Keratinocyte (primary cell): ENCODE measurements at regions not wholly inside any gene's neighbourhood (a gene's known extent, or its start where the extent isn't known, plus 50 kb on each side); places are given as distances from the start of the nearest gene placed in this dataset.
A peak's percentile ranks its signal among the peaks of the same experiment; 100 is the strongest.

Source experiments
- DNase-seq: peaks from one replicate; pipeline ENCODE4 v3.0.0-alpha.2; 2011; ENCODE audit warnings: low read depth, missing footprints, low spot score
- FAIRE-seq: peaks from 2 replicates; lab custom pipeline; 2011; peaks lifted over from hg19 to GRCh38; lab: Jason Lieb, UNC
- H2AFZ ChIP-seq: 2 replicates; pipeline ENCODE4 v1.6.0; 2012; ENCODE audit warnings: low read length, control low read depth, inconsistent platforms; ENCODE audit not compliant: control insufficient read depth
- H3K27ac ChIP-seq: 2 replicates; pipeline ENCODE4 v1.5.1; 2011; ENCODE audit warnings: low read length; ENCODE audit not compliant: control insufficient read depth, insufficient read depth
- H3K27me3 ChIP-seq: 3 replicates; pipeline ENCODE4 v1.6.0; 2011; ENCODE audit warnings: low read length; ENCODE audit not compliant: control insufficient read depth, insufficient read depth; ENCODE audit errors: extremely low read depth
- H3K36me3 ChIP-seq, 2 experiments: 2 replicates in 1 of 2; 3 replicates in 1 of 2; pipeline ENCODE4 v1.5.1; 2011; ENCODE audit warnings: low read length in 2 of 2, mild to moderate bottlenecking in 1 of 2; ENCODE audit not compliant: control insufficient read depth in 2 of 2, insufficient read depth in 2 of 2; ENCODE audit errors: extremely low read depth in 1 of 2
- H3K4me1 ChIP-seq: 3 replicates; pipeline ENCODE4 v1.5.1; 2011; ENCODE audit warnings: low read length; ENCODE audit not compliant: control insufficient read depth, insufficient read depth; ENCODE audit errors: extremely low read depth
- H3K4me2 ChIP-seq: 3 replicates; pipeline ENCODE4 v1.6.0; 2011; ENCODE audit warnings: low read depth, low read length; ENCODE audit not compliant: control insufficient read depth, insufficient read depth; ENCODE audit errors: extremely low read depth
- H3K4me3 ChIP-seq, 3 experiments: fragments of 200-600 bp in 1 of 3; sonication (generic) in 1 of 3; 2 replicates in 2 of 3; 3 replicates in 1 of 3; pipeline ENCODE4 v1.5.1; 2011 to 2016; ENCODE audit warnings: low read length in 3 of 3, mild to moderate bottlenecking in 3 of 3, control low read depth in 2 of 3, inconsistent platforms in 1 of 3, low read depth in 1 of 3, mixed read lengths in 1 of 3, mixed run types in 1 of 3, moderate library complexity in 1 of 3; ENCODE audit not compliant: control insufficient read depth in 2 of 3, insufficient read depth in 2 of 3; ENCODE audit errors: extremely low read depth in 1 of 3
- H3K79me2 ChIP-seq: 2 replicates; pipeline ENCODE4 v1.6.0; 2012; ENCODE audit warnings: low read length; ENCODE audit not compliant: control insufficient read depth, insufficient read depth
- H3K9ac ChIP-seq: 3 replicates; pipeline ENCODE4 v1.6.0; 2011; ENCODE audit warnings: low read length; ENCODE audit not compliant: control insufficient read depth, insufficient read depth; ENCODE audit errors: extremely low read depth
- H3K9me1 ChIP-seq: 3 replicates; pipeline ENCODE4 v1.6.0; 2011; ENCODE audit warnings: low read length; ENCODE audit not compliant: control insufficient read depth, insufficient read depth; ENCODE audit errors: extremely low read depth
- H3K9me3 ChIP-seq: 2 replicates; pipeline ENCODE4 v1.5.1; 2012; ENCODE audit warnings: low read depth, low read length; ENCODE audit not compliant: control insufficient read depth
- H4K20me1 ChIP-seq: 3 replicates; pipeline ENCODE4 v1.6.0; 2011; ENCODE audit warnings: low read length; ENCODE audit not compliant: control insufficient read depth, insufficient read depth; ENCODE audit errors: extremely low read depth
- CTCF ChIP-seq, 3 experiments: IDR thresholded peaks in 1 of 3; conservative IDR thresholded peaks in 1 of 3; optimal IDR thresholded peaks in 1 of 3; 2 replicates in 2 of 3; 3 replicates in 1 of 3; pipeline versions ENCODE3 to v1.5.1; 2011; ENCODE audit warnings: low read length in 3 of 3, mild to moderate bottlenecking in 3 of 3, moderate library complexity in 2 of 3, control low read depth in 1 of 3, inconsistent platforms in 1 of 3; ENCODE audit not compliant: insufficient read depth in 2 of 3; ENCODE audit errors: extremely low read depth in 1 of 3
- EZH2 ChIP-seq: IDR thresholded peaks from one replicate; pipeline ENCODE4 v1.6.1; 2012; ENCODE audit warnings: inconsistent platforms, mild to moderate bottlenecking, low read length, moderate library complexity
- dilution Hi-C: fragments of 300-500 bp; cut with MboI; formaldehyde crosslinking; loops from one replicate; pipeline ENCODE4 v1.7.0; 2020; ENCODE audit warnings: low sequenced_read_pairs; ENCODE audit not compliant: extremely low pct_ligation_motif_present

GRCh38 chr21:41616031-41616591 is 108.2 kb upstream of the TMPRSS2 start:
- dilution Hi-C loops: no loop called here
- Histone ChIP-seq H3K9me1 (no peaks in the 10 kb centered on the region), H3K4me1 (peaks cover 43% of the 10 kb centered on the region), H3K27ac (peak overlapping the region; percentile 90), H3K27me3 (no peaks in the 10 kb centered on the region), H2AFZ (peak overlapping the region; percentile 52), H3K4me2 (peak overlapping the region; percentile 75), H3K36me3 (no peaks in the 10 kb centered on the region), H3K4me3 (peak overlapping the region in 1 of 3 experiments; percentile 9), H3K9me3 (no peaks in the 10 kb centered on the region), H4K20me1 (no peaks in the 10 kb centered on the region), H3K79me2 (no peaks in the 10 kb centered on the region), H3K9ac (peak overlapping the region; percentile 70)
- TF ChIP-seq EZH2: no peak
- no peak for TF ChIP-seq CTCF (optimal IDR thresholded peaks at IDR 0.05 in 1 of 3, IDR thresholded peaks at IDR 0.05 in 1 of 3, conservative IDR thresholded peaks at IDR 0.05 in 1 of 3; ENCODE audit: extremely low read depth in 1 of 3, insufficient read depth in 2 of 3, low read length in 3 of 3)
- DNase-seq (no peak), FAIRE-seq (peak; percentile 48)

GRCh38 chr21:41615613-41616012 is 107.7 kb upstream of the TMPRSS2 start:
- H3K36me3 ChIP-seq: no peaks in the 10 kb centered on the region
- H3K9me1 ChIP-seq: no peaks in the 10 kb centered on the region
- H2AFZ ChIP-seq: peak overlapping the region; percentile 52
- no peak for TF ChIP-seq CTCF (optimal IDR thresholded peaks at IDR 0.05 in 1 of 3, IDR thresholded peaks at IDR 0.05 in 1 of 3, conservative IDR thresholded peaks at IDR 0.05 in 1 of 3; ENCODE audit: extremely low read depth in 1 of 3, insufficient read depth in 2 of 3, low read length in 3 of 3)
- no peak for TF ChIP-seq EZH2
- H3K27ac ChIP-seq: peak overlapping the region; percentile 90
- no peaks in the 10 kb centered on the region for H4K20me1 ChIP-seq
- peaks cover 41% of the 10 kb centered on the region for H3K4me1 ChIP-seq
- FAIRE-seq (peak; percentile 86), DNase-seq (no peak)
- no peak overlapping the region for H3K4me3 ChIP-seq
- no peaks in the 10 kb centered on the region for H3K79me2 ChIP-seq
- H3K9ac ChIP-seq: peak overlapping the region; percentile 70
- peak overlapping the region; percentile 75 for H3K4me2 ChIP-seq
- no peaks in the 10 kb centered on the region for H3K27me3 ChIP-seq
- dilution Hi-C loops: no loop called here
- H3K9me3 ChIP-seq: no peaks in the 10 kb centered on the region
